Endothelial cell of umbilical vein (primary cell): ENCODE measurements at regions not wholly inside any gene's neighbourhood (a gene's known extent, or its start where the extent isn't known, plus 50 kb on each side); places are given as distances from the start of the nearest gene placed in this dataset.

Experiments used
- BruUV-seq: library from RNA; stranded (reverse); fragments of 400-500 nt; replicated peaks from 2 replicates; lab custom pipeline; 2021; lab: Mats Ljungman, UMichigan
- CTCF ChIA-PET: fragments of 300-600, 350-600 bp; sonication (Branson Sonifier 250); formaldehyde crosslinking; loops from one replicate; lab custom pipeline; 2021; ENCODE audit warnings: antibody characterized with exemption, inconsistent platforms; lab: Charles Lee
- POLR2A ChIA-PET: fragments of 300-600, 350-600 bp; sonication (Branson Sonifier 250); formaldehyde crosslinking; loops from one replicate; lab custom pipeline; 2021; ENCODE audit warnings: antibody characterized with exemption, inconsistent platforms; lab: Charles Lee
- DNase-seq: peaks from one replicate; pipeline ENCODE4 v3.0.0-alpha.2; 2011; ENCODE audit warnings: low read depth, low spot score
- FAIRE-seq: peaks from 2 replicates; lab custom pipeline; 2011; peaks lifted over from hg19 to GRCh38; lab: Jason Lieb, UNC
- H2AFZ ChIP-seq: 2 replicates; pipeline ENCODE4 v1.6.0; 2012; ENCODE audit warnings: low read depth, low read length, control low read depth, inconsistent platforms
- H3K27ac ChIP-seq: 2 replicates; pipeline ENCODE4 v1.5.1; 2011; ENCODE audit warnings: low read depth, mild to moderate bottlenecking, control low read depth, low read length, moderate library complexity; ENCODE audit not compliant: insufficient read depth
- H3K27me3 ChIP-seq, 2 experiments: 2 replicates each; pipeline versions ENCODE4 v1.6.0 to v1.6.1; 2011; ENCODE audit warnings: low read length in 2 of 2, mixed read lengths in 1 of 2; ENCODE audit not compliant: control insufficient read depth in 2 of 2, insufficient read depth in 2 of 2
- H3K36me3 ChIP-seq, 2 experiments: 2 replicates in 1 of 2; 3 replicates in 1 of 2; pipeline ENCODE4 v1.5.1; 2011; ENCODE audit warnings: low read length in 2 of 2, mild to moderate bottlenecking in 1 of 2, moderate library complexity in 1 of 2; ENCODE audit not compliant: control insufficient read depth in 2 of 2, insufficient read depth in 2 of 2; ENCODE audit errors: extremely low read depth in 1 of 2
- H3K4me1 ChIP-seq: 3 replicates; pipeline ENCODE4 v1.5.1; 2011; ENCODE audit warnings: mild to moderate bottlenecking, low read length; ENCODE audit not compliant: control insufficient read depth, insufficient read depth; ENCODE audit errors: extremely low read depth
- H3K4me2 ChIP-seq: 2 replicates; pipeline ENCODE4 v1.6.1; 2011; ENCODE audit warnings: low read length, control low read depth, mixed read lengths; ENCODE audit not compliant: insufficient read depth
- H3K4me3 ChIP-seq, 3 experiments: fragments of 200-600 bp in 1 of 3; sonication (generic), shearing (Covaris generic) in 1 of 3; replicated peaks in 1 of 3; 2 replicates each; pipeline ENCODE4 v1.5.1; 2011 to 2016; ENCODE audit warnings: control low read depth in 3 of 3, low read length in 3 of 3, mild to moderate bottlenecking in 2 of 3, inconsistent platforms in 1 of 3, low read depth in 1 of 3, moderate library complexity in 1 of 3; ENCODE audit not compliant: insufficient read depth in 1 of 3
- H3K79me2 ChIP-seq: 2 replicates; pipeline ENCODE4 v1.6.0; 2012; ENCODE audit warnings: low read length, inconsistent platforms; ENCODE audit not compliant: control insufficient read depth, insufficient read depth
- H3K9ac ChIP-seq: replicated peaks from 2 replicates; pipeline ENCODE3; 2011; ENCODE audit warnings: low read length, control low read depth; ENCODE audit not compliant: insufficient read depth; ENCODE audit errors: extremely low read depth
- H3K9me1 ChIP-seq: replicated peaks from 3 replicates; pipeline ENCODE4 v1.6.0; 2011; ENCODE audit warnings: mild to moderate bottlenecking, low read length; ENCODE audit not compliant: control insufficient read depth, insufficient read depth; ENCODE audit errors: extremely low read depth
- H3K9me3 ChIP-seq: replicated peaks from 2 replicates; pipeline ENCODE4 v1.5.1; 2012; ENCODE audit warnings: low read length, inconsistent platforms; ENCODE audit not compliant: control insufficient read depth, insufficient read depth
- H4K20me1 ChIP-seq: replicated peaks from 2 replicates; pipeline ENCODE3; 2011; ENCODE audit warnings: mild to moderate bottlenecking, low read length; ENCODE audit not compliant: control insufficient read depth, insufficient read depth; ENCODE audit errors: extremely low read depth
- EZH2 ChIP-seq: IDR thresholded peaks from 2 replicates; pipeline ENCODE4 v1.6.1; 2012; ENCODE audit warnings: borderline replicate concordance, low read depth, mild to moderate bottlenecking, moderate library complexity, low read length, inconsistent platforms; ENCODE audit not compliant: severe bottlenecking
- FOS ChIP-seq: IDR thresholded peaks from 2 replicates; pipeline ENCODE4 v1.6.1; 2011; ENCODE audit warnings: mild to moderate bottlenecking, low read length, moderate library complexity, borderline replicate concordance; ENCODE audit not compliant: insufficient read depth
- GATA2 ChIP-seq: IDR thresholded peaks from 2 replicates; pipeline ENCODE4 v1.7.0; 2011; ENCODE audit warnings: low read depth, mild to moderate bottlenecking, moderate library complexity, mixed read lengths, low read length; ENCODE audit not compliant: insufficient read length, insufficient read depth
- JUN ChIP-seq: IDR thresholded peaks from 2 replicates; pipeline ENCODE4 v1.6.1; 2011; ENCODE audit warnings: borderline replicate concordance, low read depth; ENCODE audit not compliant: insufficient read length, insufficient read depth
- MYC ChIP-seq: IDR thresholded peaks from one replicate; pipeline ENCODE4 v1.6.1; 2011; ENCODE audit warnings: mild to moderate bottlenecking, low read depth, low read length
- POLR2A ChIP-seq: IDR thresholded peaks from 2 replicates; pipeline ENCODE4 v1.6.1; 2012; ENCODE audit warnings: low read depth, mild to moderate bottlenecking, control low read depth, low read length
- POLR2AphosphoS5 ChIP-seq: IDR thresholded peaks from 2 replicates; pipeline ENCODE4 v1.6.1; 2012; ENCODE audit warnings: low read depth, mild to moderate bottlenecking, control low read depth, low read length, moderate library complexity; ENCODE audit not compliant: insufficient read depth
- dilution Hi-C: fragments of 300-500 bp; cut with MboI; formaldehyde crosslinking; loops from one replicate; pipeline ENCODE4 v1.15.0; 2019; ENCODE audit warnings: low sequenced_read_pairs; ENCODE audit not compliant: extremely low pct_ligation_motif_present
- intact Hi-C: fragments of 100-400 bp; cut with micrococcal nuclease; formaldehyde crosslinking; loops from one replicate; pipeline ENCODE4 v1.10.0; 2022
- TF ChIP-seq, protein P1 (sequence below), 2 donors: IDR thresholded peaks; 1 replicate in 1 of 2; 2 replicates in 1 of 2; pipeline ENCODE4 v1.5.1; 2011; ENCODE audit warnings: low read length in 2 of 2, mild to moderate bottlenecking in 2 of 2, moderate library complexity in 2 of 2, control low read depth in 1 of 2, inconsistent platforms in 1 of 2, low read depth in 1 of 2; ENCODE audit not compliant: insufficient read depth in 1 of 2; ENCODE audit errors: extremely low read depth in 1 of 2
- TF ChIP-seq, protein P2 (sequence below): IDR thresholded peaks from 2 replicates; pipeline ENCODE4 v1.6.1; 2011; ENCODE audit not compliant: insufficient read depth, insufficient read length

DNA sequence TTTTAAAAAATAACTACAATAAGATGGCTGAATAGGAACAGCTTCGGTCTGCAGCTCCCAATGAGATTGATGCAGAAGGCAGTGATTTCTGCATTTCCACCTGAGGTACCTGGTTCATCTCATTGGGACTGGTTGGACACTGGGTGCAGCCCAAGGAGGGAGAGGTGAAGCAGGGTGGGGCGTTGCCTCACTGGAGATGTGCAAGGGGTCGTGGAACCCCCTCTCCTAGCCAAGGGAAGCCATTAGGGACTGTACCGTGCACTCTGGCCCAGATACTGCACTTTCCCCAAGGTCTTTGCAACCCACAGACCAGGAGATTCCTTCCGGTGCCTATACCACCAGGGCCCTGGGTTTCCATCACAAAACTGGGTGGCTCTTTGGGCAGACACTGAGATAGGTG is 640.1 kb downstream of the IQCM start:
- H3K9me1 ChIP-seq = no peaks in the 10 kb centered on the region
- no peaks in the 10 kb centered on the region for H3K36me3 ChIP-seq
- no peaks in the 10 kb centered on the region for H4K20me1 ChIP-seq
- TF ChIP-seq JUN (no peak), EZH2 (no peak), POLR2AphosphoS5 (no peak), FOS (no peak), POLR2A (no peak), GATA2 (no peak), MYC (no peak)
- TF ChIP-seq, protein P1, sequence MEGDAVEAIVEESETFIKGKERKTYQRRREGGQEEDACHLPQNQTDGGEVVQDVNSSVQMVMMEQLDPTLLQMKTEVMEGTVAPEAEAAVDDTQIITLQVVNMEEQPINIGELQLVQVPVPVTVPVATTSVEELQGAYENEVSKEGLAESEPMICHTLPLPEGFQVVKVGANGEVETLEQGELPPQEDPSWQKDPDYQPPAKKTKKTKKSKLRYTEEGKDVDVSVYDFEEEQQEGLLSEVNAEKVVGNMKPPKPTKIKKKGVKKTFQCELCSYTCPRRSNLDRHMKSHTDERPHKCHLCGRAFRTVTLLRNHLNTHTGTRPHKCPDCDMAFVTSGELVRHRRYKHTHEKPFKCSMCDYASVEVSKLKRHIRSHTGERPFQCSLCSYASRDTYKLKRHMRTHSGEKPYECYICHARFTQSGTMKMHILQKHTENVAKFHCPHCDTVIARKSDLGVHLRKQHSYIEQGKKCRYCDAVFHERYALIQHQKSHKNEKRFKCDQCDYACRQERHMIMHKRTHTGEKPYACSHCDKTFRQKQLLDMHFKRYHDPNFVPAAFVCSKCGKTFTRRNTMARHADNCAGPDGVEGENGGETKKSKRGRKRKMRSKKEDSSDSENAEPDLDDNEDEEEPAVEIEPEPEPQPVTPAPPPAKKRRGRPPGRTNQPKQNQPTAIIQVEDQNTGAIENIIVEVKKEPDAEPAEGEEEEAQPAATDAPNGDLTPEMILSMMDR (IDR thresholded peaks at IDR 0.05; ENCODE audit: extremely low read depth in 1 of 2, insufficient read depth in 1 of 2, low read depth in 1 of 2, low read length in 2 of 2) = no peak
- TF ChIP-seq, protein P2, sequence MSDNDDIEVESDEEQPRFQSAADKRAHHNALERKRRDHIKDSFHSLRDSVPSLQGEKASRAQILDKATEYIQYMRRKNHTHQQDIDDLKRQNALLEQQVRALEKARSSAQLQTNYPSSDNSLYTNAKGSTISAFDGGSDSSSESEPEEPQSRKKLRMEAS = no peak
- BruUV-seq = no TSS peak
- no peak overlapping the region for H3K9ac ChIP-seq
- DNase-seq = no peak
- CTCF ChIA-PET = no interaction called here
- H3K9me3 ChIP-seq = peaks cover 1% of the 10 kb centered on the region
- H3K27me3 ChIP-seq = no peaks in the 10 kb centered on the region
- dilution Hi-C loops (no loop called here), intact Hi-C loops (no loop called here)
- POLR2A ChIA-PET = no interaction called here
- no peak for FAIRE-seq
- H3K4me2 ChIP-seq = no peak overlapping the region
- H3K79me2 ChIP-seq = no peaks in the 10 kb centered on the region
- no peak overlapping the region for H3K4me3 ChIP-seq
- no peak overlapping the region for H3K27ac ChIP-seq
- H3K4me1 ChIP-seq = no peaks in the 10 kb centered on the region
- H2AFZ ChIP-seq = no peak overlapping the region
